Adrenal gland (tissue), 9 donors: ENCODE measurements at regions not wholly inside any gene's neighbourhood (a gene's known extent, or its start where the extent isn't known, plus 50 kb on each side); places are given as distances from the start of the nearest gene placed in this dataset.

Source experiments
- DNase-seq, 7 donors: peaks; one replicate each; pipeline ENCODE4 v3.0.0-alpha.2; 2019 to 2020
- H3K27ac ChIP-seq, 5 donors: fragments of 200-600 bp; sonication (generic) in 4 of 5; 1 replicate in 3 of 5; 2 replicates in 2 of 5; pipeline versions ENCODE4 v1.5.1 to v1.8.0; 2016 to 2020; ENCODE audit warnings: mild to moderate bottlenecking in 1 of 5
- H3K27me3 ChIP-seq: fragments of 200-600 bp; 2 replicates; pipeline ENCODE4 v1.8.0; 2021
- H3K36me3 ChIP-seq, 2 donors: fragments of 200-600 bp; replicated peaks in 1 of 2; 1 replicate in 1 of 2; 2 replicates in 1 of 2; pipeline versions ENCODE4 v1.5.1 to v1.8.0; 2018 to 2022
- H3K4me1 ChIP-seq, 2 donors: fragments of 200-600 bp; replicated peaks in 1 of 2; 1 replicate in 1 of 2; 2 replicates in 1 of 2; pipeline versions ENCODE4 v1.5.1 to v1.8.0; 2018 to 2021
- H3K4me3 ChIP-seq, 4 donors: fragments of 200-600 bp; sonication (generic) in 3 of 4; one replicate each; pipeline ENCODE4 v1.5.1; 2016 to 2018
- H3K9me3 ChIP-seq, 3 donors: fragments of 200-600 bp; sonication (generic) in 1 of 3; replicated peaks in 1 of 3; 1 replicate in 2 of 3; 2 replicates in 1 of 3; pipeline versions ENCODE4 v1.5.1 to v1.8.0; 2016 to 2021
- POLR2A ChIP-seq, 2 donors: fragments of 450-650 bp; IDR thresholded peaks; one replicate each; pipeline ENCODE4 v1.6.1; 2017; ENCODE audit warnings: antibody characterized with exemption in 2 of 2, mild to moderate bottlenecking in 2 of 2, moderate library complexity in 1 of 2
- WGBS, 4 donors: extraction: QIAGEN DNeasy Blood & Tissue Kit in 2 of 4; methylation state at CpG; one replicate each; pipeline versions ENCODE4 v1.1.5 to v1.1.7; 2013 to 2017; 5-methylcytosine and 5-hydroxymethylcytosine counted together
- intact Hi-C, 2 donors: fragments of 100-400 bp; cut with DNase I; formaldehyde crosslinking; loops; one replicate each; pipeline versions ENCODE4 v1.14.1 to v1.15.0; 2022 to 2023
- TF ChIP-seq, protein P1 (sequence below), 6 experiments: fragments of 450-650 bp in 4 of 6; fragments of 200-600 bp in 2 of 6; sonication (generic) in 1 of 6; IDR thresholded peaks; 1 replicate in 5 of 6; 2 replicates in 1 of 6; pipeline versions ENCODE4 v1.5.1 to v1.8.0; 2016 to 2021; ENCODE audit warnings: antibody characterized with exemption in 6 of 6, mild to moderate bottlenecking in 2 of 6, moderate library complexity in 1 of 6
- donor health status: healthy with polysubstance abuse.
- donor health status: Bipolar disorder and iron deficiency.
- donor health status: DM: yes; HTN: yes; CAD: no.
- donor health status: DM: no; HTN: no; CAD: no.
- donor health status: DM: no; HTN: no; CAD: no.

DNA sequence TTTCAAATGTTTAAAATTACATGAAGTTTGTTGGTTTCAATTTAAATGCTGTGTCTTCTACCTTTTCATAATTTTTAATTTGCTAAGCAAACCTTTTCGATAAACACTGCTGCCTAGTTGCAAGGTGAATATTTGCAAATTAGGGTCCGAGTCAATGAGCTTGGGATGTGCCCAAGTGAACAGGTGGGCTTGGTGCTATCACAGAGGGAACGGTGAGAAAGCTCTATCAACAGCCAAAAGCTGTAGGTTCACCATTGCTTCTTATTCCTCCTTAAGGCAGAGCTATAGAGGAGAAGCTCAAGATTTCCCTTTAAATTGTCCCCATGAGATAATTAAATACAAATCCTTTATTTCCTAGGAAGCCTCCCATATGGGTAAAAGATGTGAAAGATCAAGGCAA lies 245.3 kb upstream of the CELF2 start:
- no peak overlapping the region for H3K4me3 ChIP-seq
- intact Hi-C loops = no loop called here
- TF ChIP-seq, protein P1, sequence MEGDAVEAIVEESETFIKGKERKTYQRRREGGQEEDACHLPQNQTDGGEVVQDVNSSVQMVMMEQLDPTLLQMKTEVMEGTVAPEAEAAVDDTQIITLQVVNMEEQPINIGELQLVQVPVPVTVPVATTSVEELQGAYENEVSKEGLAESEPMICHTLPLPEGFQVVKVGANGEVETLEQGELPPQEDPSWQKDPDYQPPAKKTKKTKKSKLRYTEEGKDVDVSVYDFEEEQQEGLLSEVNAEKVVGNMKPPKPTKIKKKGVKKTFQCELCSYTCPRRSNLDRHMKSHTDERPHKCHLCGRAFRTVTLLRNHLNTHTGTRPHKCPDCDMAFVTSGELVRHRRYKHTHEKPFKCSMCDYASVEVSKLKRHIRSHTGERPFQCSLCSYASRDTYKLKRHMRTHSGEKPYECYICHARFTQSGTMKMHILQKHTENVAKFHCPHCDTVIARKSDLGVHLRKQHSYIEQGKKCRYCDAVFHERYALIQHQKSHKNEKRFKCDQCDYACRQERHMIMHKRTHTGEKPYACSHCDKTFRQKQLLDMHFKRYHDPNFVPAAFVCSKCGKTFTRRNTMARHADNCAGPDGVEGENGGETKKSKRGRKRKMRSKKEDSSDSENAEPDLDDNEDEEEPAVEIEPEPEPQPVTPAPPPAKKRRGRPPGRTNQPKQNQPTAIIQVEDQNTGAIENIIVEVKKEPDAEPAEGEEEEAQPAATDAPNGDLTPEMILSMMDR (IDR thresholded peaks at IDR 0.05) = no peak
- TF ChIP-seq POLR2A (IDR thresholded peaks at IDR 0.05) = no peak
- H3K9me3 ChIP-seq = no peaks in the 10 kb centered on the region
- no peak for DNase-seq
- no peaks in the 10 kb centered on the region for H3K4me1 ChIP-seq
- WGBS, 4 donors = 88 to 94% (median 92%) methylated on average over 3 of the region's 3 CpGs
- H3K36me3 ChIP-seq = no peaks in the 10 kb centered on the region
- no peaks in the 10 kb centered on the region for H3K27me3 ChIP-seq
- H3K27ac ChIP-seq = no peak overlapping the region

- Histone ChIP-seq H3K4me3 (no peak overlapping the region), H3K27me3 (no peaks in the 10 kb centered on the region), H3K36me3 (no peaks in the 10 kb centered on the region), H3K9me3 (no peaks in the 10 kb centered on the region), H3K27ac (no peak overlapping the region), H3K4me1 (no peaks in the 10 kb centered on the region)
- 79 to 88% (median 84%) methylated on average over 6 of the region's 6 CpGs for WGBS, 4 donors
- intact Hi-C loops = no loop called here
- DNase-seq = no peak
- TF ChIP-seq, protein P1 (IDR thresholded peaks at IDR 0.05) = no peak
- no peak for TF ChIP-seq POLR2A (IDR thresholded peaks at IDR 0.05)
Observed at GRCh38 chr10:10772874-10773508, 244.7 kb upstream of the CELF2 start.

DNA sequence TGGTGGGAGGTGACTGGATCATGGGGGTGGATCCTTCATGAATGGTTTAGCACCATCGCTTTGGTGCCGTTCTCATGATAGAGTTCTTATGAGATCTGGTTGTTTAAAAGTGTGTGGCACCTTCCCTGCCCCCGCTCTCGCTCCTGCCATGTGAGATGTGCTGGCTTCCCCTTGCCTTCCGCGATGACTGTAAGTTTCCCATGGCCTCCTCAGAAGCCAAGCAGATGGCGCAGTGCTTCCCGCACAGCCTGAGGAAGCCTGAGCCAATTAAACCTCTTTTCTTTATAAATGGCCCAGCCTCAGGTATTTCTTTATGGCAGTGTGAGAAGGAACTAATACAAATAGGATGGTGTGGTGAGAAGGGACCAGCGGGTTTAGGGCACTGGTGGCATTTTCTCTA lies 243.3 kb upstream of the CELF2 start:
- no peak overlapping the region for H3K4me3 ChIP-seq
- no peak for DNase-seq
- WGBS, 4 donors = 97 to 99% (median 98%) methylated on average over 9 of the region's 9 CpGs
- H3K27me3 ChIP-seq = no peaks in the 10 kb centered on the region
- H3K4me1 ChIP-seq = no peaks in the 10 kb centered on the region
- no peaks in the 10 kb centered on the region for H3K9me3 ChIP-seq
- TF ChIP-seq, protein P1 (IDR thresholded peaks at IDR 0.05) = no peak
- no peak for TF ChIP-seq POLR2A (IDR thresholded peaks at IDR 0.05)
- intact Hi-C loops = no loop called here
- H3K36me3 ChIP-seq = no peaks in the 10 kb centered on the region
- no peak overlapping the region for H3K27ac ChIP-seq

DNA sequence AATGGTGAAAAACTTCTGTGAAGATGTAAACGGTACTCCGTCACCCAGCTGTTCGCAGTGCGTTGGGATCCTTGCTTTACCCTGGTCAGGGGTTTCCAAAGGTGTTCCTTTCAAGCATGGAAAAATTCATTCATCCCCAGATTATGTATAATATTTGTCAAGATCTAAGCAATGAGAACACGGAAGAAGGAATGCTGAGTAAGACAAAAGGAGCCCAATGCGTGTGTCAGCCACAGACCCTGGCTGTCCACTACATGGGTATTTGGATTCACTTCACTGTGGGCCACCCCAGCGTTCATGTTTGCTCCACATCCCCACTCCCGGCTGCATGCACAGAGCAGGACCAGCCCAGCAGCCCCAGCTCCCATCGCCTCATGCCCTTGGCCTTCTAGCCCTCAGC lies 241.3 kb upstream of the CELF2 start:
- WGBS, 4 donors = 88 to 96% (median 93%) methylated on average over 7 to 9 of the region's 9 CpGs
- no peak overlapping the region for H3K4me3 ChIP-seq
- intact Hi-C loops = no loop called here
- no peak for DNase-seq
- H3K4me1 ChIP-seq = no peaks in the 10 kb centered on the region
- H3K36me3 ChIP-seq = no peaks in the 10 kb centered on the region
- H3K27me3 ChIP-seq = no peaks in the 10 kb centered on the region
- TF ChIP-seq POLR2A (IDR thresholded peaks at IDR 0.05) = no peak
- TF ChIP-seq, protein P1 (IDR thresholded peaks at IDR 0.05) = no peak
- no peaks in the 10 kb centered on the region for H3K9me3 ChIP-seq
- H3K27ac ChIP-seq = no peak overlapping the region
